GM12892 (cell line): ENCODE measurements at regions not wholly inside any gene's neighbourhood (a gene's known extent, or its start where the extent isn't known, plus 50 kb on each side); places are given as distances from the start of the nearest gene placed in this dataset.

Source experiments
- POLR2A ChIP-seq: IDR thresholded peaks from 2 replicates; pipeline ENCODE4 v1.6.1; 2011; ENCODE audit warnings: low read depth, low read length, control low read depth
- POLR2AphosphoS5 ChIP-seq: IDR thresholded peaks from 2 replicates; pipeline ENCODE4 v1.6.1; 2011; ENCODE audit warnings: low read depth, low read length, control low read depth
- TAF1 ChIP-seq: IDR thresholded peaks from 2 replicates; pipeline ENCODE4 v1.6.1; 2011; ENCODE audit warnings: low read depth, mild to moderate bottlenecking, control low read depth, low read length, borderline replicate concordance

DNA sequence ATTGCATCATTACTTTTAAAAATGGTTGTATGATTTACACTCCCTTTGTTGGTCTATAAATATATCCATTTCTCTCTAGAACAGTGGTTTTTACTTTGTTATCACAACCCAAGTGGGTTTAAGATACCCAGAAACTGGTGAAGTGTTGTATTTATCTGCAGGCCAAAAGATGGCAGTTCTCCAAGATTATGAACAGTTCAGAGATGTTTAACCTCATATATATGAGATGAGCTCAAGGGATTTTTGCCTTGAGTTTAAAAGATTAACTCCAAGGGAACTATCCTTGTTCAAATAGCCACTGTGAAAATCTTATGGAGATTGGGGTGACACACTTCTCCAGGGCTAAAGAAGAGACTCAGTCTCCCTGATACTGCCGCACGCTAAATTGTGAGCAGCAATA, 572.6 kb downstream of the TLE4 start:
- TF ChIP-seq POLR2AphosphoS5 (no peak), POLR2A (no peak), TAF1 (no peak)
